SK-MEL-5 (cell line): ENCODE measurements at regions not wholly inside any gene's neighbourhood (a gene's known extent, or its start where the extent isn't known, plus 50 kb on each side); places are given as distances from the start of the nearest gene placed in this dataset.
"Not testable (repeated sequence)": the region's sequence is repeated elsewhere in the genome, so short reads cannot be mapped to it uniquely, and the experiment has no call there.

Experiments used
- DNase-seq: peaks from one replicate; pipeline ENCODE4 v3.0.0-alpha.2; 2016; ENCODE audit warnings: low read depth, low spot score
- in situ Hi-C: cut with HindIII; loops from 2 replicates; pipeline ENCODE4 v1.10.0; 2016; ENCODE audit warnings: low sequenced_read_pairs, high pct_unique_total_duplicates, low pct_unique_long_range_greater_than_20kb

- no peak for DNase-seq
- in situ Hi-C loops = no loop called here
Observed at GRCh38 chr1:227428803-227429202, 110.5 kb upstream of the CDC42BPA start.

GRCh38 chr1:227427411-227427810, 109.1 kb upstream of the CDC42BPA start:
- DNase-seq = no peak
- in situ Hi-C loops = no loop called here

GRCh38 chr1:227424953-227425352, 106.7 kb upstream of the CDC42BPA start:
- in situ Hi-C loops = no loop called here
- no peak for DNase-seq

- in situ Hi-C loops = no loop called here
- no peak for DNase-seq
Observed at GRCh38 chr1:227424159-227424680, 105.9 kb upstream of the CDC42BPA start.

- no peak for DNase-seq
Observed at GRCh38 chr1:227422581-227422980, 104.3 kb upstream of the CDC42BPA start.

GRCh38 chr1:227420147-227420546, 101.9 kb upstream of the CDC42BPA start:
- in situ Hi-C loops = no loop called here
- no peak for DNase-seq

More at GRCh38 chr1:227422581-227422980, 104.3 kb upstream of the CDC42BPA start:
- in situ Hi-C loops = no loop called here

GRCh38 chr1:227417756-227418480, 99.6 kb upstream of the CDC42BPA start:
- in situ Hi-C loops = no loop called here

GRCh38 chr1:227416156-227416830, 98.0 kb upstream of the CDC42BPA start:
- no peak for DNase-seq
- in situ Hi-C loops = no loop called here

More at GRCh38 chr1:227417756-227418480, 99.6 kb upstream of the CDC42BPA start:
- DNase-seq = no peak

GRCh38 chr1:227415115-227415790, 97.0 kb upstream of the CDC42BPA start:
- in situ Hi-C loops = no loop called here
- DNase-seq = no peak

- DNase-seq = no peak
- in situ Hi-C loops = no loop called here
Observed at GRCh38 chr1:227411066-227411465, 92.8 kb upstream of the CDC42BPA start.

GRCh38 chr1:227406332-227406731, 88.0 kb upstream of the CDC42BPA start:
- DNase-seq, in situ Hi-C loops: not testable (repeated sequence)

- DNase-seq = no peak
- in situ Hi-C loops = no loop called here
Observed at GRCh38 chr1:227403535-227403934, 85.2 kb upstream of the CDC42BPA start.

GRCh38 chr1:227401562-227402342, 83.5 kb upstream of the CDC42BPA start:
- DNase-seq = no peak
- in situ Hi-C loops = no loop called here

- in situ Hi-C loops = no loop called here
- no peak for DNase-seq
Observed at GRCh38 chr1:227399152-227399730, 80.9 kb upstream of the CDC42BPA start.

- in situ Hi-C loops = no loop called here
- no peak for DNase-seq
Observed at GRCh38 chr1:227397354-227397978, 79.2 kb upstream of the CDC42BPA start.

GRCh38 chr1:227396539-227397353, 78.5 kb upstream of the CDC42BPA start:
- in situ Hi-C loops = no loop called here
- no peak for DNase-seq
